ENCODE measurements at regions not wholly inside any gene's neighbourhood (a gene's known extent, or its start where the extent isn't known, plus 50 kb on each side); places are given as distances from the start of the nearest gene placed in this dataset.

- no peaks in the 10 kb centered on the region for H3K27me3 ChIP-seq (ENCODE audit: control insufficient read depth, insufficient read depth, low read length)
- H3K4me1 ChIP-seq = no peaks in the 10 kb centered on the region
Observed at GRCh38 chr14:32010604-32011125, 66.4 kb upstream of the ARHGAP5 start.

GRCh38 chr14:32011225-32011624 is 65.9 kb upstream of the ARHGAP5 start:
- H3K27ac ChIP-seq = no peak overlapping the region
- no peak overlapping the region for H3K4me3 ChIP-seq (ENCODE audit: low read depth, low read length)
- no peak overlapping the region for H3K9ac ChIP-seq
- H3K9me3 ChIP-seq (ENCODE audit: control insufficient read depth, low read length) = no peaks in the 10 kb centered on the region
- H2AFZ ChIP-seq = no peak overlapping the region
- no peaks in the 10 kb centered on the region for H3K4me1 ChIP-seq
- H3K36me3 ChIP-seq (ENCODE audit: control insufficient read depth, insufficient read depth, low read length) = no peaks in the 10 kb centered on the region
- H3K79me2 ChIP-seq = no peaks in the 10 kb centered on the region
- no peak overlapping the region for H3K4me2 ChIP-seq (ENCODE audit: low read length)
- no peaks in the 10 kb centered on the region for H3K27me3 ChIP-seq (ENCODE audit: control insufficient read depth, insufficient read depth, low read length)
- no peak for TF ChIP-seq CTCF (IDR thresholded peaks at IDR 0.05)

More at GRCh38 chr14:32010604-32011125, 66.4 kb upstream of the ARHGAP5 start:
- Histone ChIP-seq H3K9me3 (ENCODE audit: control insufficient read depth, low read length) (no peaks in the 10 kb centered on the region), H3K36me3 (ENCODE audit: control insufficient read depth, insufficient read depth, low read length) (no peaks in the 10 kb centered on the region), H3K27ac (no peak overlapping the region), H3K4me3 (ENCODE audit: low read depth, low read length) (no peak overlapping the region), H3K79me2 (no peaks in the 10 kb centered on the region), H2AFZ (no peak overlapping the region), H3K9ac (no peak overlapping the region), H3K4me2 (ENCODE audit: low read length) (no peak overlapping the region)
- TF ChIP-seq CTCF (IDR thresholded peaks at IDR 0.05) = no peak

GRCh38 chr14:32012062-32012461 is 65.0 kb upstream of the ARHGAP5 start:
- H3K27me3 ChIP-seq (ENCODE audit: control insufficient read depth, insufficient read depth, low read length) = no peaks in the 10 kb centered on the region
- no peak overlapping the region for H2AFZ ChIP-seq
- H3K36me3 ChIP-seq (ENCODE audit: control insufficient read depth, insufficient read depth, low read length) = no peaks in the 10 kb centered on the region
- H3K4me3 ChIP-seq (ENCODE audit: low read depth, low read length) = no peak overlapping the region
- no peak for TF ChIP-seq CTCF (IDR thresholded peaks at IDR 0.05)
- H3K9me3 ChIP-seq (ENCODE audit: control insufficient read depth, low read length) = no peaks in the 10 kb centered on the region
- no peak overlapping the region for H3K27ac ChIP-seq
- H3K4me1 ChIP-seq = no peaks in the 10 kb centered on the region
- no peak overlapping the region for H3K4me2 ChIP-seq (ENCODE audit: low read length)
- no peak overlapping the region for H3K9ac ChIP-seq
- no peaks in the 10 kb centered on the region for H3K79me2 ChIP-seq

GRCh38 chr14:32012571-32012970 is 64.5 kb upstream of the ARHGAP5 start:
- Histone ChIP-seq H3K4me2 (ENCODE audit: low read length) (no peak overlapping the region), H3K79me2 (no peaks in the 10 kb centered on the region), H3K27ac (no peak overlapping the region), H3K36me3 (ENCODE audit: control insufficient read depth, insufficient read depth, low read length) (no peaks in the 10 kb centered on the region), H3K9ac (no peak overlapping the region), H3K4me1 (no peaks in the 10 kb centered on the region), H3K4me3 (ENCODE audit: low read depth, low read length) (no peak overlapping the region), H2AFZ (no peak overlapping the region), H3K9me3 (ENCODE audit: control insufficient read depth, low read length) (no peaks in the 10 kb centered on the region), H3K27me3 (ENCODE audit: control insufficient read depth, insufficient read depth, low read length) (no peaks in the 10 kb centered on the region)
- TF ChIP-seq CTCF (IDR thresholded peaks at IDR 0.05) = no peak

- no peak for TF ChIP-seq CTCF (IDR thresholded peaks at IDR 0.05)
- no peaks in the 10 kb centered on the region for H3K36me3 ChIP-seq (ENCODE audit: control insufficient read depth, insufficient read depth, low read length)
- no peak overlapping the region for H3K9ac ChIP-seq
- H3K4me2 ChIP-seq (ENCODE audit: low read length) = no peak overlapping the region
- no peaks in the 10 kb centered on the region for H3K27me3 ChIP-seq (ENCODE audit: control insufficient read depth, insufficient read depth, low read length)
- no peaks in the 10 kb centered on the region for H3K4me1 ChIP-seq
- no peak overlapping the region for H3K4me3 ChIP-seq (ENCODE audit: low read depth, low read length)
- no peak overlapping the region for H2AFZ ChIP-seq
- no peak overlapping the region for H3K27ac ChIP-seq
- no peaks in the 10 kb centered on the region for H3K79me2 ChIP-seq
- H3K9me3 ChIP-seq (ENCODE audit: control insufficient read depth, low read length) = no peaks in the 10 kb centered on the region
Observed at GRCh38 chr14:32013083-32013482, 64.0 kb upstream of the ARHGAP5 start.

Data from parathyroid adenoma (tissue), 2 donors.